ENCODE measurements at regions not wholly inside any gene's neighbourhood (a gene's known extent, or its start where the extent isn't known, plus 50 kb on each side); places are given as distances from the start of the nearest gene placed in this dataset.

GRCh38 chr11:8328848-8329330 is 65.2 kb upstream of the LMO1 start:
- H3K9ac ChIP-seq (replicated peaks in 1 of 4; ENCODE audit: extremely low read depth in 1 of 4, low read depth in 3 of 4, low read length in 3 of 4): no peak overlapping the region
- no peaks in the 10 kb centered on the region for H3K79me2 ChIP-seq (ENCODE audit: control insufficient read depth in 1 of 2, insufficient read depth in 2 of 2, low read length in 2 of 2)
- no peaks in the 10 kb centered on the region for H3K23me2 ChIP-seq (ENCODE audit: low read depth, low read length)
- ChIA-PET CTCF (ENCODE audit: partially characterized antibody) (interaction anchor here (1.0 to 5.9 kb wide), 14 partner anchors 9 to 239 kb away, joined by 3 to 62 read pairs (median 4); partner anchors contain the start of gene LMO1), POLR2A (ENCODE audit: partially characterized antibody) (no interaction called here)
- H4K5ac ChIP-seq (ENCODE audit: insufficient read length, low read depth, low read length): no peak overlapping the region
- no peaks in the 10 kb centered on the region; a peak in 1 of 7 replicates for H3K27me3 ChIP-seq (replicated peaks in 1 of 4; ENCODE audit: control insufficient read depth in 3 of 4, extremely low read depth in 1 of 4, insufficient read depth in 3 of 4, low read length in 3 of 4)
- peak overlapping the region; percentile 41; the same call in 1 of the 2 replicates for H2AFZ ChIP-seq (ENCODE audit: low read length)
- peaks cover 5 to 25% (median 12%) of the 10 kb centered on the region in 4 experiments for H3K4me1 ChIP-seq (replicated peaks in 1 of 4; ENCODE audit: control insufficient read depth in 3 of 4, insufficient read depth in 4 of 4, low read length in 3 of 4)
- H4K8ac ChIP-seq (ENCODE audit: extremely low read depth, insufficient read depth, low read length): 0 out of 2 replicates have a peak overlapping the region, but pooled peaks have one; percentile 42
- H3K14ac ChIP-seq (ENCODE audit: insufficient read length): no peak overlapping the region
- no peak overlapping the region for H2BK20ac ChIP-seq (ENCODE audit: low read length)
- H3K56ac ChIP-seq (replicated peaks; ENCODE audit: insufficient read length, low read depth, low read length): no peak overlapping the region
- H2BK120ac ChIP-seq (replicated peaks; ENCODE audit: low read depth, low read length): no peak overlapping the region
- WGBS, 2 experiments (ENCODE audit: extremely low coverage in 1 of 2, insufficient coverage in 1 of 2, insufficient read length in 1 of 2, insufficient replicate concordance in 2 of 2, low coverage in 1 of 2, low lambda C conversion rate in 2 of 2, missing lambda C conversion rate in 1 of 2): 36% methylated on average over 9 of the region's 11 CpGs; no CpG with 5 or more reads in 1 of the 2 experiments
- H3K4ac ChIP-seq (replicated peaks; ENCODE audit: insufficient read length, low read depth, low read length): no peak overlapping the region
- no peak overlapping the region for H3K27ac ChIP-seq (ENCODE audit: low read depth, low read length)
- H2BK5ac ChIP-seq (ENCODE audit: low read depth, low read length): no peak overlapping the region
- peak overlapping the region; percentile 16 to 67; a peak in 3 of 4 replicates for H3K4me2 ChIP-seq (ENCODE audit: insufficient read depth in 1 of 2, low read depth in 2 of 2, low read length in 2 of 2)
- H4K20me1 ChIP-seq (replicated peaks in 1 of 2; ENCODE audit: control insufficient read depth in 1 of 2, insufficient read depth in 2 of 2, low read length in 2 of 2): no peaks in the 10 kb centered on the region
- H3K9me3 ChIP-seq (ENCODE audit: insufficient read depth in 2 of 2, low read depth in 1 of 2, low read length in 1 of 2): no peaks in the 10 kb centered on the region
- FAIRE-seq: no peak
- H3K23ac ChIP-seq (ENCODE audit: insufficient read length): no peak overlapping the region
- H2AK5ac ChIP-seq (ENCODE audit: low read depth, low read length): no peak overlapping the region
- 0 out of 2 replicates have a peak overlapping the region, but pooled peaks have one; percentile 72 for H2BK15ac ChIP-seq (ENCODE audit: low read length)
- peak overlapping the region; percentile 76 for H3K18ac ChIP-seq (ENCODE audit: extremely low read depth, low read length)
- H3K79me1 ChIP-seq (ENCODE audit: low read depth, low read length): no peaks in the 10 kb centered on the region
- H3K4me3 ChIP-seq (ENCODE audit: extremely low read depth in 1 of 4, insufficient read depth in 2 of 4, low read depth in 3 of 4, low read length in 4 of 4): peak overlapping the region in 1 of 4 experiments; percentile 36; a peak in 1 of 8 replicates
- peak; percentile 72 to 95 for DNase-seq (ENCODE audit: low read depth in 1 of 2, low spot score in 2 of 2)
- H4K91ac ChIP-seq (replicated peaks; ENCODE audit: insufficient read length, low read length): peak overlapping the region; percentile 81
- H3K36me3 ChIP-seq (ENCODE audit: control insufficient read depth in 2 of 4, insufficient read depth in 4 of 4, low read length in 3 of 4): no peaks in the 10 kb centered on the region
- H2BK12ac ChIP-seq (ENCODE audit: low read depth, low read length): peak overlapping the region; percentile 87; the same call in 1 of the 2 replicates
- TF ChIP-seq TAF7 (optimal IDR thresholded peaks at IDR 0.05; ENCODE audit: borderline replicate concordance, low read depth, low read length) (no peak), SIN3A (conservative IDR thresholded peaks at IDR 0.05 in 1 of 2, IDR thresholded peaks at IDR 0.05 in 1 of 2; ENCODE audit: low read depth in 1 of 2, low read length in 2 of 2) (peak in 1 of 2 experiments; percentile 52; a peak in 1 of 4 replicates), SP2 (IDR thresholded peaks at IDR 0.05; ENCODE audit: low read length) (no peak), SP4 (IDR thresholded peaks at IDR 0.05; ENCODE audit: low read length) (no peak), JUND (IDR thresholded peaks at IDR 0.05; ENCODE audit: low read length) (peak; percentile 95), KDM5A (IDR thresholded peaks at IDR 0.05; ENCODE audit: low read length) (no peak), RFX5 (IDR thresholded peaks at IDR 0.05; ENCODE audit: borderline replicate concordance, low read depth, low read length) (no peak), POU5F1 (IDR thresholded peaks at IDR 0.05; ENCODE audit: low read depth, low read length) (no peak), TCF12 (IDR thresholded peaks at IDR 0.05; ENCODE audit: low read depth, low read length) (no peak), FOSL1 (IDR thresholded peaks at IDR 0.05; ENCODE audit: insufficient read depth, low read depth, low read length) (no peak), CTBP2 (IDR thresholded peaks at IDR 0.05; ENCODE audit: borderline replicate concordance, insufficient read depth, insufficient read length, low read length) (no peak), EP300 (IDR thresholded peaks at IDR 0.05; ENCODE audit: borderline replicate concordance in 1 of 2, low read depth in 2 of 2, low read length in 2 of 2) (peak in 1 of 2 experiments; percentile 51; a peak in 1 of 3 replicates), ASH2L (IDR thresholded peaks at IDR 0.05; ENCODE audit: low read length) (no peak)

Data from H1 (cell line).